ENCODE measurements at regions not wholly inside any gene's neighbourhood (a gene's known extent, or its start where the extent isn't known, plus 50 kb on each side); places are given as distances from the start of the nearest gene placed in this dataset.

GRCh38 chr4:186934841-186935443, 211.3 kb upstream of the FAT1 start:
- no peak for DNase-seq

- no peak for DNase-seq
Measured at GRCh38 chr4:186935901-186936300, 212.2 kb upstream of the FAT1 start.

GRCh38 chr4:186936496-186937375, 213.1 kb upstream of the FAT1 start:
- no peak for DNase-seq

- no peak for DNase-seq
Measured at GRCh38 chr4:186939226-186939625, 215.6 kb upstream of the FAT1 start.

GRCh38 chr4:186939766-186940165, 216.1 kb upstream of the FAT1 start:
- DNase-seq = no peak

- DNase-seq = no peak
Measured at GRCh38 chr4:186940476-186940875, 216.8 kb upstream of the FAT1 start.

GRCh38 chr4:186942758-186943377, 219.2 kb upstream of the FAT1 start:
- DNase-seq = no peak

GRCh38 chr4:186943411-186943810, 219.8 kb upstream of the FAT1 start:
- DNase-seq = no peak

GRCh38 chr4:186946136-186946535, 222.5 kb upstream of the FAT1 start:
- DNase-seq = no peak

- no peak for DNase-seq
Measured at GRCh38 chr4:186946682-186947294, 223.1 kb upstream of the FAT1 start.

GRCh38 chr4:186948361-186949242, 224.9 kb upstream of the FAT1 start:
- no peak for DNase-seq

- DNase-seq = no peak
Measured at GRCh38 chr4:186949847-186950246, 226.2 kb upstream of the FAT1 start.

- no peak for DNase-seq
Measured at GRCh38 chr4:186952709-186953108, 229.1 kb upstream of the FAT1 start.

GRCh38 chr4:186953599-186954260, 230.1 kb upstream of the FAT1 start:
- DNase-seq = no peak

- DNase-seq = no peak
Measured at GRCh38 chr4:186954509-186954908, 230.9 kb upstream of the FAT1 start.

- DNase-seq = no peak
Measured at GRCh38 chr4:186954956-186955355, 231.3 kb upstream of the FAT1 start.

- no peak for DNase-seq
Measured at GRCh38 chr4:186957952-186958555, 234.4 kb upstream of the FAT1 start.

- no peak for DNase-seq
Measured at GRCh38 chr4:186958726-186959350, 235.2 kb upstream of the FAT1 start.

GRCh38 chr4:186979961-186980745, 256.5 kb upstream of the FAT1 start:
- DNase-seq = no peak

GRCh38 chr4:186981161-186981560, 257.5 kb upstream of the FAT1 start:
- no peak for DNase-seq
